HG03432 (cell line): ENCODE measurements at regions not wholly inside any gene's neighbourhood (a gene's known extent, or its start where the extent isn't known, plus 50 kb on each side); places are given as distances from the start of the nearest gene placed in this dataset.
"Not testable (repeated sequence)": the region's sequence is repeated elsewhere in the genome, so short reads cannot be mapped to it uniquely, and the experiment has no call there.

ENCODE experiments used
- ATAC-seq: cut with Tn5 transposase; IDR thresholded peaks from one replicate; pipeline ENCODE4 v1.9.1; 2021; ENCODE audit warnings: mild to moderate bottlenecking, moderate library complexity; ENCODE audit not compliant: unreplicated experiment

GRCh38 chr4:31169846-31170245, 449.7 kb downstream of the PCDH7 start:
- no peak for ATAC-seq

- no peak for ATAC-seq
Measured at GRCh38 chr4:31171362-31171761, 451.2 kb downstream of the PCDH7 start.

GRCh38 chr4:31175242-31175910, 455.2 kb downstream of the PCDH7 start:
- no peak for ATAC-seq

GRCh38 chr4:31183256-31183655, 463.1 kb downstream of the PCDH7 start:
- ATAC-seq: no peak

- ATAC-seq: no peak
Measured at GRCh38 chr4:31185014-31185585, 464.9 kb downstream of the PCDH7 start.

- ATAC-seq: no peak
Measured at GRCh38 chr4:31187979-31188378, 467.8 kb downstream of the PCDH7 start.

GRCh38 chr4:31189938-31190337, 469.8 kb downstream of the PCDH7 start:
- ATAC-seq: no peak

GRCh38 chr4:31190671-31191070, 470.5 kb downstream of the PCDH7 start:
- no peak for ATAC-seq

- ATAC-seq: no peak
Measured at GRCh38 chr4:31192341-31192740, 472.2 kb downstream of the PCDH7 start.

- no peak for ATAC-seq
Measured at GRCh38 chr4:31193521-31193920, 473.4 kb downstream of the PCDH7 start.

- no peak for ATAC-seq
Measured at GRCh38 chr4:31194823-31195222, 474.7 kb downstream of the PCDH7 start.

- no peak for ATAC-seq
Measured at GRCh38 chr4:31199644-31200043, 479.5 kb downstream of the PCDH7 start.

- ATAC-seq: not testable (repeated sequence)
Measured at GRCh38 chr4:31202054-31202453, 481.9 kb downstream of the PCDH7 start.

- no peak for ATAC-seq
Measured at GRCh38 chr4:31204874-31205273, 484.7 kb downstream of the PCDH7 start.

GRCh38 chr4:31220921-31221320, 500.8 kb downstream of the PCDH7 start:
- no peak for ATAC-seq

- no peak for ATAC-seq
Measured at GRCh38 chr4:31228068-31228467, 507.9 kb downstream of the PCDH7 start.

- ATAC-seq: no peak
Measured at GRCh38 chr4:31230594-31230993, 510.4 kb downstream of the PCDH7 start.

GRCh38 chr4:31234494-31234893, 514.3 kb downstream of the PCDH7 start:
- peak; percentile 86 for ATAC-seq

GRCh38 chr4:31234901-31235300, 514.7 kb downstream of the PCDH7 start:
- no peak for ATAC-seq

- no peak for ATAC-seq
Measured at GRCh38 chr4:31236020-31236638, 516.0 kb downstream of the PCDH7 start.

- ATAC-seq: no peak
Measured at GRCh38 chr4:31236639-31237173, 516.5 kb downstream of the PCDH7 start.

GRCh38 chr4:31237233-31237632, 517.1 kb downstream of the PCDH7 start:
- ATAC-seq: no peak
